ENCODE measurements at regions not wholly inside any gene's neighbourhood (a gene's known extent, or its start where the extent isn't known, plus 50 kb on each side); places are given as distances from the start of the nearest gene placed in this dataset.

DNA sequence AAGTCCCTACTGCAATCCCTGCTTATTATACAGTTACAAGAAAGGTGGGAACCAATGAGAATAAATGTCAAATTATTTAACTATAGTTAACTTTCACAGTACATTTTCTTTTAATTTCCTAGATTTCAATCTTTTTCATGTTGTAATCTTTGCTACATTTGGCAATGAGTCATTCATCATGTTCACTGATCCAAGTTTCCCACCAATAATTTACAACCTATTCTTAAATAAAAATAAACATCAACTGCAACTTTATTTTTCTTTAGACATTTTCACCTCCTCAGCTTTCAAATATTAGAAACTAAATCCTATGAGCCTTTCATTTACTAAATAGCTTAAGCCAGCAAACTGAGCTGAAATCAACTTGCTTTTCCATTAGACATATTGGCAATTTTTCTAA, 541.3 kb upstream of the BTBD3 start:
- no peak for DNase-seq

DNA sequence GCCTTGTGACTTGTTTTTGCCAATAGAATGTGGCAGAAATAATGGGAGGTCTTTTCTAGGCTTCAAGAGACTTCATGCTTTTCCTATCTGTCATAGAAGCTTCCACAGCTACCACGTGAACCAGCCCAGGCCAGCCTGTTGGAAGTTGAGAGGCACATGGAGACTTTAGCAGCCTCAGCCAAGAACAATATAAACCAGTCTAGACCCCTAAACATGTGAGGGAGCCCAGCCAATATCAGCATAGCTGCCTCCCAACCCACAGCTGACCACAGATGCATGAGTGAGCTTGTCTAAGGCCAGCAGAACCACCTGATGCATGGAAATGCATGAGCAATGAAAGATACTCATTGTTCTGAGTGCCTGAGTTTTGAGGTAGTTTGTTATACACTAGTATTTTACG, 540.7 kb upstream of the BTBD3 start:
- DNase-seq = no peak

DNA sequence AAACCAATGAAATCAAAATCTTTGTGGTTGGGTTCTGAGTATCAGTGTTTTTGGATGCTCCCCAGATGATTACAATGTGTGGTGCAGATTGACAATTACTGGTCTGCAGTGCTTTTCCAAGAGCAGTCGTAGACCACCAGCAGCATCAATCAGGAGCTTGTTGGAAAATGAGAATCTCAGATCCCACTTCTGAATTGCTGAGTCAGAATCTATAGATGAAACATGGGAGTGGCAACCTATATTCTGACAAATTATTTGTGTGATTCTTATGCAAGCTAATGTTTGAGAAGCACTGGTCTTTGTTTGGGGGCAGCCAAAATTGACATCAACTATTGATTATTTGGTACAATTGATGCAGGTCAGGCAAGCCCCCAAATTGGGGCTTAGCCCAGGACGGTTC, 539.9 kb upstream of the BTBD3 start:
- DNase-seq = no peak

DNA sequence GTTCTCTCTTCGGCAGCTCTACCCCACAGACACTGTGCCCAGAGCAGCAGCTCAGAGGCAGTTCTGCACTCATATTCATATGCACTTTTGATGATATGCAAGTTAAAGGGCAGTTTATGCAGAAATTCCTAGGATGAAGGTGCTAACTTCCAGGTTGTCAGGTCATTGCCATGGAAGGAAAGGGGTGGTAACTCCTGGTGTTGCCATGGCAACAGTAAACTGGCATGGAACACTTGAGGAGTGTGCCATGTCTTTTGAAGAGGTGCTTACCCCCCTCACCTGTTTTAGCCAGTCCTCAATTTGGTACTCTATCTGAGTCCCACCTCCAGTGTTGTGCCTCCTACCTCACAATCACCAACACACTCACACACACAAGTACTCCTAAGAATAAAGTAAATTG, 539.4 kb upstream of the BTBD3 start:
- no peak for DNase-seq

DNA sequence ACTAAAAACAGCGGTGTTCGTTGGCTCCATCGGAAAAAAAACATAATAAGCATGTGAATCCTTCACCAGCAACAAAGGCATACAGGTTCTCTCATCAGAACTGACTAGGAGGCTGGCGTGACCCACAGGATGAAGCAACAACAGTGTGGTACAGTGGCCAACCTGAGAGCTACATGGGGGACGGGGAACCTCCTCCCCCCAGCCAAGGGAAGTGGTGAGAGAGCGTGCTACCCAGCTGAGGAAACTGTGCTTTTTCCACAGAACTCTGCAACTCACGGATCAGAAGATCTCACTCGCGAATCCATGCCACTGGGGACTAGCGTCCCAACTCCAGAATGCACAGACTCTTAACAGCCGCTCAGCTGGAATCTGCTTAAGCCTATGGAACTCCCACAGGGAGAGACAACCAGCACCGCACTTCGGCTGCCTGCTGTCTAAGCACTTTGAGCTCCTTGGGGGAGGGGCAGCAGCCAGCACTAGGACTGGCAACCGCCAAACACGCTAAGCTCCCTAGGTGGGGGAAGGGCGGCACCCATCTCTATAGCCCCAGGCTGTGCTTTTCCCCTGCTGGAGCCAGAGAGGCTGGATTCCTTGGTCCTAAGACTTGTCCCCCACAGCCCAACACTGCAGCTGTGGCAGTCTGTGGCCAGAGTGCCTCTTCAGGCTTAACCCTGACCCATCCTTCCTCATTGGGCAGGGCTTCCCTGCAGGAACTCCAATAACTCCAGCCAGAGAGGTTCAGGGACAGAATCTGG, 538.3 kb upstream of the BTBD3 start:
- no peak for DNase-seq

DNA sequence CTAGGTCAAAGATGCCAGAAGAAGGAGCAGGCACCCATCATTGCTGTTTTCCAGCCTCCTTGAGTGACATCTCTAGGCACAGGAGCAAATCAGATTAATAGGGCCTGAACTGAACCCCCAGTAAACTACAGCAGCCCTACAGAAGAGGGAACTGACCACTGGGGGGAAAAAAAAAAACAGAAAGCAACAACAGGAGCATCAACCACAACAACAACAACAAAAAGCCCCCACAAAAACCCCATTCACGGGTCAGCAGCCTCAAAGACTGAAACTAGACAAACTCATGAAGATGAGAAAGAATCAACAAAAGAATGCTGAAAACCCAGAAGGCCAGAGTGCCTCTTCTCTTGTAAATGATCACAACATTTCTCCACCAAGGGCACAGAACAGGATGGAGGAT, 537.4 kb upstream of the BTBD3 start:
- no peak for DNase-seq

DNA sequence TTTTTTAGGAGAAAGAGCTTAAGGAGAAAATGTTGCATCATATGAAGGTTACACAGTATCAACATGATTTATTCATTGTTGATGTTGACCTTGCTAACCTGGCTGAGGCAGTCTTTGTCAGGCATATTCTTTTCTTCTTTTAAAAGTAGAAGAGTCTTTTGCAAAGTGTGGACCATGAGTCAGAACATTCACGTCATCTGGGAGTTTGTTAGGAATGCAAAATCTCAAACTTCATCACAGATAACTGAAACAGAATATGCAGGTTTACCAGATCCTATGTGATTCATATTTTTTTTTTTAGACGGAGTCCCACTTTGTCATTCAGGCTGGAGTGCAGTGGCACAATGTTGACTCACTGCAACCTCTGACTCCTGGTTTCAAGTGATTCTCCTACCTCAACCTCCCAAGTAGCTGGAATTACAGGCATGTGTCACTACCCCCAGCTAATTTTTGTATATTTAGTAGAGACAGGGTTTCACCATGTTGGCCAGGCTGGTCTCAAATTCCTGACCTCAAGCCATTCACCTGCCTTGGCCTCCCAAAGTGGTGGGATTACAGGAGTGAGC, 530.4 kb upstream of the BTBD3 start:
- DNase-seq = no peak

DNA sequence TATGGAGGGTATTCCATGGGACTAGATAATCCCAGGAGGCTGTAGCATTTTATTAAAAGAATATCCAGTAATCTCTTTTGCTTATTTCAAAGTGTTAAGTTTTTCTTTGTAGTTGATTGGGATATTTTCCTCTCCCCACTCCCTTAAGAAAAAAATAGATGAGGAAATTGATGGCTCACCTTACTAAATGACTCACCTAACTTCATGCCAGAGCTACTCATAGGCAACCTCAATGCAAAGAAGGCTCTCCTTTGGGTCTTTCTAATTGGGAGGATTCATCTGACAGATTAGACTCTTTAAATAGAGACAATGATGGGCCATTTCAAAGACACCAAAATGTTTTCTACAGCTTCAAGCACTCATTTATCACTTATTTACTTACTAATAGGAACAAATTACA, 528.5 kb upstream of the BTBD3 start:
- no peak for DNase-seq

DNA sequence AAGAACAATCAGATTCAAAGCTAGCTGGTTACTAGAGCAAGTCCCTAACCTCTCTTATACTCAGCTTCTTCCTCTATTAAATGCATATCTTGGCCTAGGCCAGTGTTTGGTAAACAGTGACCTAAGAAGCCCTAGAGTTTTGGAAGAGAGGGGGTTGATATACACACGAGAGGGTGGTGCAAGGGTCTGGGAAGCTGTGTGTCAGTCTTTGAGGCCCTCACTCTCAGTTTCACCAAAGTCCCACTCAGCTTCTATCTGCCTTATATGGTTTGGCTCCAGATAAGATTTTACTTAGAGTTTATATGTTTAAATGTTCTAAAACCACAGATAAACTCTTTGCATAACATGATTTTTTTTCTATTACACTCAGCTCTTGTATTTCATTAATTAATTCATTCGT, 526.1 kb upstream of the BTBD3 start:
- DNase-seq = no peak

DNA sequence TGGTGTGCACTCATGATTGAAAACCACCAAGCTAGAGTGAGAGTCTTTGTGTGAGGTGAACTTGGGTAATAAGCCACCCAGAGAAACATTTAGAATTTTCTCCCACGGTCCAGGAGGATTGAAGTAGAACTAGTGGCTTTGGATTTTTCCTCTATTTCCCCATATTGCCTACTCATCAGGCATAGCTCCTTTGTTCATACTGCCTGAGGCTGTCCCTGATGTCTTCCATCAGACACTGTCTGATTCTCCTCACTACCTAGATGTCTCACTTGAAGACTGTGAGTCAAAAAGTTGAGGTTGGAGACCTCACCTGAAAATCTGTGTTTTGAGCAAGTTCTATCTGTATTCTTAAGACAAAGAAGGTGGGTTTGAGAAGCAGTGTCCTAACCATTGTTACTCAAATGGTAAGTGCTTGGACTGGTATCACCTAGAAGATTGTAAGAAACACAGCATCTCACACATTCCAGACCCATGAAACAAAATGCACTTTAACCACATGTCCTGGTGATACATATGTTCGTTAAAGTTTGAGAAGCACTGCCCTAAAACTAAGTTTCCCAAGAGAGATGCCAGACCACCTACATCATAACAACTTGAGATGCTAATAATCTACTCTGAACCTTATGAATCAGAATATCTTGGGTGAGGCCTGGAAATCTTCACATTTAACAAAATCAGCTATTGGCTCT, 523.4 kb upstream of the BTBD3 start:
- DNase-seq = no peak

DNA sequence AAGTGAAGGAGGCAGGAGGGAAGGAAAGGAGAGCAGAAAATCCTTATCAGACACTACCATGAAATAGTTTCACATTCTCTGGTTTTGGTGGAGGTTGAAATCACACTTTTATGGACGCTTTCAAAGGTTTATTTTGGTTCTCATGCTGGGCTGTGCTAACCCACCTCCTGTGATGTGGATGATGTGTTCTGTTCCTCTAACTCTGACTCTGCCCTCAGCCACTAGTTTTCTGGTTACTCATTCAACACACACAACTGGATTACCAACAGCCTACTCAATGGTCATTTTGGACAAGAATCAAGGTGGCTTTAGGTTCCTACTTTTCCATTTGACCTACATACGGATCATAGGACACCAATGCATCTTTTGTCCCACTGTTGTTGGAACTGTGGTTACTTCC, 522.1 kb upstream of the BTBD3 start:
- DNase-seq = no peak

DNA sequence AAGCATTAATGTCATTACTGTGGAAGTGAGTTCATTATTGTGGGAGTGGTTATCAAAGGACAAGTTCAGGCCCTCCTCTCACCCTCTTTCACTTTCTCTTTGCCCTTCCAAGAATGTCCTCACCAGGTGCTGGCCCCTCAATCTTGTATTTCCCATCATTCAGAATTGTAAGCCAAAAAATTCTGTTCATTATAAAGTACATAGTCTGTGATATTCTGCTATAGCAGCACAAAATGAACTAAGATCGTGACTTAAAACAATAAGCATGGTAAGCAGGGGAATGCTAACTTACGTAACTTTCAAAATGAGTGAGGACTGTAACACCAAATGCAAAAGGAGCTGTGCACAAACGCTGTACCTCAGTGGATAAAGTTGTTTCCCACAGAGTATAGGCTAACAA, 515.7 kb upstream of the BTBD3 start:
- DNase-seq = no peak

DNA sequence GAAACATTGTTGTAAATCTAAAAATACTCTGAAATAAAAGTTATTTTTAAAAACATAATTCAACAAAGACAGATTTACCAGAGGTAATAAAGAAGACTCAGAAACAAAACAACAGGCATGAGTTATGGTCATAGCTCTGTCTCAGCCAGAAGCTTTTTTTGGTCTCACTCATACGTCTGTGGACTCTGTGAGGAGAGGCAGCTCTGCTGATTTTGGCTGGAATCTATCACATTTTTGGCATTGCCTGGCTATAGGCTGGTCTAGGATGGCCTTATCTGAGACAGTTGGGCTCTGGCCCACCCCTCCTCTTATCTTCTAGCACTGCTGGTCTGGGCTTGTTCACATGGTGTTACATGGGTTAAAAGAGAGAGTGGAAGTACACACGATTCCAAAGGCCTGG, 514.0 kb upstream of the BTBD3 start:
- DNase-seq = no peak

DNA sequence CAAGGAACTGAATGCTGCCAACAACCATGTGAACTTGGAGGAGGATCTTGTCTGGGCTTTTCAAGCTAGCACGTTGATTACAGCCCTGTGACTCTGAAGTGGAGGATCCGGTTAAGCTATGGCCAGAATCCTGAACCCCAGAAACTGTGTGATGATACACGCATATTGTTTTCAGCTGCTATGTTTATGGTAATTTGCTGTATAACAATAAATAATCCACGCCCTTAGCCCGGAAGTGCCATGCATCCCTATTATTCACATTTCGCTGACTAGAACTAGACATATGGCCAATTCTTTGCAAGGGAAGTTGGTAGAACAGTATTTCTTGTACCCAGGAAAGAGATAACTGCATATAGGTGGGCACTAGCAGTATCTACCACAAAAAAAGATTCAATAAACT, 510.8 kb upstream of the BTBD3 start:
- peak in 7 of 58 donors; percentile 1 to 12 (median 7) for DNase-seq

DNA sequence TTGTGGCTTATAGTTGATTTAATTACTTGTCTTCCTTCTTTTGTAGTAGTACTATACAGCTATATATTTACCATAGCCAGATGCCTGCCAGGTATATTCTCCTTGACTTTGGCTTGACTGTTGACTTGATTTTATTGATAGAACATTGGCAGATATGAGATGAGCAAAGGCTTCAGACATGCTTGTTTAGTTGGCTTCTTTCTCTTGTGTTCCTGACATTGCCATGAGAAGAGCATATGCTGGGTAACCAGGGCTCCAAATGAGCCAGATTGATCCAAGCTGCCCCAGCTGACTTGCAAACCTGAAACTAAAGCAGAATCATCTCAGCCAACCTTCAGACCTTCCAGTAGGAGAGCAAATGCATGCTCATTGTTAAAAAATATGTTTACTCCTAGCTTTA, 508.1 kb upstream of the BTBD3 start:
- no peak for DNase-seq

DNA sequence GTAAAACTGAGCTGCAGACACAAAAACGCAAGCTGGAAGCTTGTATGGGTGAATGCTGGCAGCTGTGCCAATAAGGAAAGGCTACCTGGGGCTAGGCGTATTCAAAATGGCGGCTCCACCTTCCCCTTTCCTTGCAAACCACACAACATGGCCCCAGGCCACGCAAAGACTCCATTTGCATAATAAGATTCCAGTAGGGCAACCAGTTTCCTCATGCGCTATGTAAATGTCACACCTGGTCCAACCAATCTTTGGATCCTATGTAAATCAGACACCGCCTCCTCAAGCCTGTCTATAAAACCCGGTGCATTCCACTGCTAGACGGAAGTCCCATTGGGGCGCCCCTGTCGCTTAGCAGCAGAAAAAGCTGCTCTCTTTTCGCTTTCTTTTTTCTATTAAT, 505.9 kb upstream of the BTBD3 start:
- DNase-seq = no peak

DNA sequence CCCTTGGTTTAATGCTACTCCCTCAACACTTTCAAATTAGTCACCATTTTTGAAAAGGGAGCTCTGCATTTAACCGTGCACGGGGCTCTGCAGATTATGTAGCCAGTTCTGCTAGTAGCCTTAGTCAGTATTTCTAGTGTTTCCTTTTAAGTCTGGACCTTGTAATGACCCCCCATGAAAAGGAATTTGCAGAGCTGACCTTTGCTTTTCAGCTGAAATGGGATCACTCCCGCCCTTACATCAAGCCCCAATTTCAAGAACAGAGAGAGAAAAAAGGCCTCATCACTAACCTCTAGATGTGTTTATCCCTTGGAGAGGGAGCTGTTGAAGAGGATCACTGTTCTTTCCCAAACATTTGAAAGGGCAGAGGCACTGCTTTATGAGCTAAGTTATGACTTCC, 490.7 kb upstream of the BTBD3 start:
- DNase-seq = no peak

DNA sequence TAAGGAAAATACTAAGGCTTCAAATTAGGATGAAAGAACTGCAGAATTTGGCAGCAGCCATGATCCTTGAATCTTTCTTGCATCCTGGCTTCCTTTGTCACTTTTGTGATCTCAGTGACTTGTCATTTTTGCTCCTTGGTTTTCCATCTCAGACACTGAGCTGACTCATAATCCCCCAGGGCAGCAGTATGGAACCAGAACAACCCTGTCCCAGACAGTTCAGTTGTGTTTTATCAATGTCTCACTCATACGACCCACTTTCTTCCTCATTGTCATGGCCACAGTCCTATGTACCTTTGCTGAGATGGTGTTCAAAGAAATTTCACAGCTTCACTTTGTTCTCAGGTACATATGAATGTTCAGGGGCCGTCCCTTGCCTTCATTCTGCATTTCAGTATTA, 488.5 kb upstream of the BTBD3 start:
- DNase-seq = no peak

DNA sequence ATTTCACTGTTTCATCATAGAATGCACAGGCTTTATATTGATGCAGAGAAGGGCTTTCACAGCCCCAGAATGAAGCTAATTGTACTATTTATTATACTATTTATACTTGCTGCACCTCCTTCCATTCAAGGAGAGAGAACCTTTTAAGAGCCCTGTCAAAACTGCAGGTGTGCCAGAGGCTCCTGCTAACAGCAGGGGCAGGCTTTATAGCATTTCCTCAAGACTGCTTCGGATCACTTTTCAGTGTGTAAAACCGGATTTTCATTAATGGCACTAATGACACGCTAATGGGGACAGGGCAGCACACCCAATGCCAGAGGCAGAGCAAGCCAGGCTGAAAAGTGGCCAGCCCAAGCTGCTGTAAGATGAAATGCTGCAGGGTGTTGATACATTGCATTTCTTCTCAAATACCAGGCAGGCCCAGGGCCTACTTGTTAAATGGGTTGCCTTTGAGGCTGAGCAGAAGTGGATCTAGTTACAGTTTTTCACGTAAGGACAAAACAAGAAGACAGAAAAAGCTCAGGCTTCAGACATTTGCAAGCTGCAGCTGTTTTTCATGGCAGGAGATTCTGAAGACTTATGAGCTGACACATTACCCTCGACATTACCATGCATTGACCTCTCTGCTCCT, 487.7 kb upstream of the BTBD3 start:
- DNase-seq = no peak

DNA sequence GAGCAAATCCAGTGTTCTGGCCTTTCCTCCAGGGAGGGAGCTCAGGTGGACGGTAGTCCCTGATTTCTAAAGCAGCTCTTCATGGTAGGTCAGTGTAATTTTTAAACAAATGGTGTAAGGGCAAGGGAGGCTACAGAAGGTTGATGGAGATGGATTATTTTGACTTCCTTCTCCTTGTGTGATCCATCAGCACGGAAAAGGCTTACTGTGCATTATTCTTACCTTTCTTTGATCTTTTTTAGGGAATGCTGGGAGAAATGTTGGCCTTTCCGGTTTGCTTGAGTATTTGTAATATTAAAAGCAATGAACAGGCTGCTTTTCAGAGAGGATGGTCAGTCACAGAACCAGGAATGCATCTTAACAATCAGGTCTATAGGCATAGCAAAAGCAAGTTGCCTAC, 487.0 kb upstream of the BTBD3 start:
- no peak for DNase-seq

DNA sequence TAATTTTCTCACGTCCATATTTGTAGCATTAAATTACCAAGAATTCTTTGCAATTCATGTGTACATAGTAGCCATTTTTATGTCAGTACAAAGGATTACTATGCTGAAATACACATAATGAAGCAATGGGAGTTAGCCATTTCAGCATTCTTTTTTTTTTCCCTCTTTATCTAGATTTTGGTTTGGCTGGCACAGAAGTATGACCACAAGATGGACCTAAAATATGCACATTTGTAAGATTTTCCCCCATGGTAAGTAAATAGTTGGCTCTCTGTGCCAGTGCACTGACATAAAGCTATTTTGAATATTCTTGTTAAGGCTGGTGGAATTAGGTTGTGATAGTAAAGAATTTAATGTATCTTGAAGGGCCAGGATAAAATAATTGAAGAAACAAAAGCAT, 486.1 kb upstream of the BTBD3 start:
- DNase-seq = no peak

DNA sequence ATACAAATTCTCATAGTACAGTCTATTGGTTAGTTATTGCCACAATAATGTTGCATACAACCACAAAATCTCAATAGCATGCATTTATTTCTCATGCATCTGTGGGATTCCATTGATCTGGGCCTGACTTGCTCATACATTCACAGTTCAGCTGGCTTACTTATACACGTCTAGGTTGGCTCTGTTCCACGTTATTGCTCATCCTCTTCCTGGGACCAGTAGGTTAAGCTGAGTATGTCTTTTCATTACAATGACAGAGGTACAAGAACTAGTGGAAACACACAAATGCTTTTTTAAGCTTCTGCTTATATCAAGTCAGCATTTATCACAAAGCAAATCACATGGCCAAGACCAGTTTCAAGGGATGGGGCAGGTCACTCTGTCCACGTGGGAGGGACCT, 485.3 kb upstream of the BTBD3 start:
- DNase-seq = no peak
